T-helper 1 cell treated with Interleukin-12 subunit alpha and Interleukin-12 subunit beta and Interleukin-4 antibody, amounts not matched to agents 30 ng/mL and 1 ng/mL, for 36 hours (primary cell): ENCODE measurements at regions not wholly inside any gene's neighbourhood (a gene's known extent, or its start where the extent isn't known, plus 50 kb on each side); places are given as distances from the start of the nearest gene placed in this dataset.

Experiments
- intact Hi-C: fragments of 100-400 bp; cut with micrococcal nuclease; formaldehyde crosslinking; loops from one replicate; pipeline ENCODE4 v1.15.1; 2024

- intact Hi-C loops: no loop called here
Measured at GRCh38 chr21:22554690-22555316, 1556.6 kb downstream of the NCAM2 start.

GRCh38 chr21:22556829-22557228 is 1558.6 kb downstream of the NCAM2 start:
- intact Hi-C loops: no loop called here

- intact Hi-C loops: no loop called here
Measured at GRCh38 chr21:22561946-22562345, 1563.7 kb downstream of the NCAM2 start.

- intact Hi-C loops: no loop called here
Measured at GRCh38 chr21:22573834-22574233, 1575.6 kb downstream of the NCAM2 start.

- intact Hi-C loops: no loop called here
Measured at GRCh38 chr21:22575165-22575584, 1577.0 kb downstream of the NCAM2 start.

GRCh38 chr21:22579741-22580140 is 1581.5 kb downstream of the NCAM2 start:
- intact Hi-C loops: no loop called here

- intact Hi-C loops: no loop called here
Measured at GRCh38 chr21:22582026-22582425, 1583.8 kb downstream of the NCAM2 start.

GRCh38 chr21:22584308-22584707 is 1586.1 kb downstream of the NCAM2 start:
- intact Hi-C loops: no loop called here

GRCh38 chr21:22585558-22585957 is 1587.3 kb downstream of the NCAM2 start:
- intact Hi-C loops: no loop called here

GRCh38 chr21:22597660-22598255 is 1599.5 kb downstream of the NCAM2 start:
- intact Hi-C loops: no loop called here

- intact Hi-C loops: no loop called here
Measured at GRCh38 chr21:22609802-22610201, 1611.6 kb downstream of the NCAM2 start.

GRCh38 chr21:22627911-22628310 is 1629.7 kb downstream of the NCAM2 start:
- intact Hi-C loops: no loop called here

- intact Hi-C loops: no loop called here
Measured at GRCh38 chr21:22630953-22631465, 1632.8 kb downstream of the NCAM2 start.

GRCh38 chr21:22632176-22632575 is 1634.0 kb downstream of the NCAM2 start:
- intact Hi-C loops: no loop called here

GRCh38 chr21:22649246-22649645 is 1651.0 kb downstream of the NCAM2 start:
- intact Hi-C loops: no loop called here

- intact Hi-C loops: no loop called here
Measured at GRCh38 chr21:22650226-22650625, 1652.0 kb downstream of the NCAM2 start.

GRCh38 chr21:22657781-22658180 is 1659.6 kb downstream of the NCAM2 start:
- intact Hi-C loops: no loop called here

GRCh38 chr21:22670148-22670547 is 1671.9 kb downstream of the NCAM2 start:
- intact Hi-C loops: no loop called here

- intact Hi-C loops: no loop called here
Measured at GRCh38 chr21:22679207-22679606, 1681.0 kb downstream of the NCAM2 start.

GRCh38 chr21:22691658-22692057 is 1693.4 kb downstream of the NCAM2 start:
- intact Hi-C loops: no loop called here

GRCh38 chr21:22703521-22703920 is 1705.3 kb downstream of the NCAM2 start:
- intact Hi-C loops: no loop called here

- intact Hi-C loops: no loop called here
Measured at GRCh38 chr21:22710721-22711120, 1712.5 kb downstream of the NCAM2 start.

- intact Hi-C loops: no loop called here
Measured at GRCh38 chr21:22711636-22712035, 1713.4 kb downstream of the NCAM2 start.
